H1 (cell line): ENCODE measurements at regions not wholly inside any gene's neighbourhood (a gene's known extent, or its start where the extent isn't known, plus 50 kb on each side); places are given as distances from the start of the nearest gene placed in this dataset.

Experiments used
- BCL11A ChIP-seq, 2 experiments: IDR thresholded peaks; one replicate each; pipeline ENCODE4 v1.6.1; 2011; ENCODE audit warnings: low read depth in 2 of 2, low read length in 2 of 2, mild to moderate bottlenecking in 2 of 2
- GABPA ChIP-seq: IDR thresholded peaks from 2 replicates; pipeline ENCODE4 v1.6.1; 2011; ENCODE audit warnings: mild to moderate bottlenecking, low read length, moderate library complexity, borderline replicate concordance; ENCODE audit not compliant: insufficient read depth
- JUN ChIP-seq: IDR thresholded peaks from 2 replicates; pipeline ENCODE4 v1.6.1; 2011; ENCODE audit warnings: low read depth, mild to moderate bottlenecking, improper control_type of control experiment, low read length
- KDM1A ChIP-seq: fragments of 200-600, 300-600 bp; sonication (generic); IDR thresholded peaks from 2 replicates; pipeline ENCODE4 v1.7.1; 2016; ENCODE audit warnings: mild to moderate bottlenecking, low read length, borderline replicate concordance
- SIRT6 ChIP-seq: IDR thresholded peaks from one replicate; pipeline ENCODE4 v1.7.1; 2012; ENCODE audit warnings: low read length, inconsistent platforms
- TCF12 ChIP-seq: IDR thresholded peaks from 2 replicates; pipeline ENCODE4 v1.6.1; 2011; ENCODE audit warnings: low read depth, mild to moderate bottlenecking, low read length
- TF ChIP-seq, protein P1 (sequence below): fragments of 300-600 bp; sonication (generic); IDR thresholded peaks from 2 replicates; pipeline ENCODE4 v1.7.1; 2012; ENCODE audit warnings: low read length, moderate library complexity, mild to moderate bottlenecking, inconsistent platforms; ENCODE audit not compliant: insufficient replicate concordance
- TF ChIP-seq, protein P2 (sequence below): IDR thresholded peaks from 2 replicates; pipeline ENCODE4 v1.6.1; 2011; ENCODE audit warnings: low read depth, mild to moderate bottlenecking, low read length; ENCODE audit not compliant: insufficient read depth

DNA sequence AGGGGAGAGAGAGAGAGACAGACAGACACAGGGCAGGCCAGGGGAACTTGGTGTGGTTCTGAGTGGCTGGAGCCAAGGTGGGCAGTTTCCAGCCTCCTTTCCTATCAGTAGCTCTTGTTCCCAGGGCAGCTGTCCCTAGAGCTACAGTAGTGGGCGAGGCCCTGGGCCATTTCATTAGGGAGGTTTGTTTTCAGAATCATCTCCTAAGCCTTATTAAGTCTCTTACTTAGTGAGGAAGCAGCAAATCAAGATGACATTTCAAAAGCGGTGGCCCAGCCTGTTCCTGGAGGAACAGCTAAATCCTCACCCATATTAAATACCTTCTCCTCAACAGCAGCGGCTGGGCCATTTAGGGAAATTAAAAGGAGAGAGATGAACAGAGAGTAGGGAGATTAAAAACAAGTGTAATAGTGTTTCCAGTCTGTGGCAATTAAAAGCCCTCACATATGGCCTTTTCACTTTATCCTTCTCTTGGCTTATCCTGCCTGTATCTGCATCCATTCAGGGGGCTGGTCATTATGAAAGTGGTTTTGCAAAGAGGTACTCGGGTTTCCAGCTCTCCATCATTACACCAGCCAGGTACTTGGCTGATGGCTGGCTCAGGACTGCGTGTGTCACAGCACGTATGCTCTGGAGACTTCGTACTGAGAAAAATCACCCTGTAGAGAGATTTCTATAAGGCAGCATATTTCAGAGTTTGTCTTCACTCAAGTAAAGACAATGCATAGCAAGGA, 91.9 kb upstream of the PRR23C start (continued):
- TF ChIP-seq, protein P1, sequence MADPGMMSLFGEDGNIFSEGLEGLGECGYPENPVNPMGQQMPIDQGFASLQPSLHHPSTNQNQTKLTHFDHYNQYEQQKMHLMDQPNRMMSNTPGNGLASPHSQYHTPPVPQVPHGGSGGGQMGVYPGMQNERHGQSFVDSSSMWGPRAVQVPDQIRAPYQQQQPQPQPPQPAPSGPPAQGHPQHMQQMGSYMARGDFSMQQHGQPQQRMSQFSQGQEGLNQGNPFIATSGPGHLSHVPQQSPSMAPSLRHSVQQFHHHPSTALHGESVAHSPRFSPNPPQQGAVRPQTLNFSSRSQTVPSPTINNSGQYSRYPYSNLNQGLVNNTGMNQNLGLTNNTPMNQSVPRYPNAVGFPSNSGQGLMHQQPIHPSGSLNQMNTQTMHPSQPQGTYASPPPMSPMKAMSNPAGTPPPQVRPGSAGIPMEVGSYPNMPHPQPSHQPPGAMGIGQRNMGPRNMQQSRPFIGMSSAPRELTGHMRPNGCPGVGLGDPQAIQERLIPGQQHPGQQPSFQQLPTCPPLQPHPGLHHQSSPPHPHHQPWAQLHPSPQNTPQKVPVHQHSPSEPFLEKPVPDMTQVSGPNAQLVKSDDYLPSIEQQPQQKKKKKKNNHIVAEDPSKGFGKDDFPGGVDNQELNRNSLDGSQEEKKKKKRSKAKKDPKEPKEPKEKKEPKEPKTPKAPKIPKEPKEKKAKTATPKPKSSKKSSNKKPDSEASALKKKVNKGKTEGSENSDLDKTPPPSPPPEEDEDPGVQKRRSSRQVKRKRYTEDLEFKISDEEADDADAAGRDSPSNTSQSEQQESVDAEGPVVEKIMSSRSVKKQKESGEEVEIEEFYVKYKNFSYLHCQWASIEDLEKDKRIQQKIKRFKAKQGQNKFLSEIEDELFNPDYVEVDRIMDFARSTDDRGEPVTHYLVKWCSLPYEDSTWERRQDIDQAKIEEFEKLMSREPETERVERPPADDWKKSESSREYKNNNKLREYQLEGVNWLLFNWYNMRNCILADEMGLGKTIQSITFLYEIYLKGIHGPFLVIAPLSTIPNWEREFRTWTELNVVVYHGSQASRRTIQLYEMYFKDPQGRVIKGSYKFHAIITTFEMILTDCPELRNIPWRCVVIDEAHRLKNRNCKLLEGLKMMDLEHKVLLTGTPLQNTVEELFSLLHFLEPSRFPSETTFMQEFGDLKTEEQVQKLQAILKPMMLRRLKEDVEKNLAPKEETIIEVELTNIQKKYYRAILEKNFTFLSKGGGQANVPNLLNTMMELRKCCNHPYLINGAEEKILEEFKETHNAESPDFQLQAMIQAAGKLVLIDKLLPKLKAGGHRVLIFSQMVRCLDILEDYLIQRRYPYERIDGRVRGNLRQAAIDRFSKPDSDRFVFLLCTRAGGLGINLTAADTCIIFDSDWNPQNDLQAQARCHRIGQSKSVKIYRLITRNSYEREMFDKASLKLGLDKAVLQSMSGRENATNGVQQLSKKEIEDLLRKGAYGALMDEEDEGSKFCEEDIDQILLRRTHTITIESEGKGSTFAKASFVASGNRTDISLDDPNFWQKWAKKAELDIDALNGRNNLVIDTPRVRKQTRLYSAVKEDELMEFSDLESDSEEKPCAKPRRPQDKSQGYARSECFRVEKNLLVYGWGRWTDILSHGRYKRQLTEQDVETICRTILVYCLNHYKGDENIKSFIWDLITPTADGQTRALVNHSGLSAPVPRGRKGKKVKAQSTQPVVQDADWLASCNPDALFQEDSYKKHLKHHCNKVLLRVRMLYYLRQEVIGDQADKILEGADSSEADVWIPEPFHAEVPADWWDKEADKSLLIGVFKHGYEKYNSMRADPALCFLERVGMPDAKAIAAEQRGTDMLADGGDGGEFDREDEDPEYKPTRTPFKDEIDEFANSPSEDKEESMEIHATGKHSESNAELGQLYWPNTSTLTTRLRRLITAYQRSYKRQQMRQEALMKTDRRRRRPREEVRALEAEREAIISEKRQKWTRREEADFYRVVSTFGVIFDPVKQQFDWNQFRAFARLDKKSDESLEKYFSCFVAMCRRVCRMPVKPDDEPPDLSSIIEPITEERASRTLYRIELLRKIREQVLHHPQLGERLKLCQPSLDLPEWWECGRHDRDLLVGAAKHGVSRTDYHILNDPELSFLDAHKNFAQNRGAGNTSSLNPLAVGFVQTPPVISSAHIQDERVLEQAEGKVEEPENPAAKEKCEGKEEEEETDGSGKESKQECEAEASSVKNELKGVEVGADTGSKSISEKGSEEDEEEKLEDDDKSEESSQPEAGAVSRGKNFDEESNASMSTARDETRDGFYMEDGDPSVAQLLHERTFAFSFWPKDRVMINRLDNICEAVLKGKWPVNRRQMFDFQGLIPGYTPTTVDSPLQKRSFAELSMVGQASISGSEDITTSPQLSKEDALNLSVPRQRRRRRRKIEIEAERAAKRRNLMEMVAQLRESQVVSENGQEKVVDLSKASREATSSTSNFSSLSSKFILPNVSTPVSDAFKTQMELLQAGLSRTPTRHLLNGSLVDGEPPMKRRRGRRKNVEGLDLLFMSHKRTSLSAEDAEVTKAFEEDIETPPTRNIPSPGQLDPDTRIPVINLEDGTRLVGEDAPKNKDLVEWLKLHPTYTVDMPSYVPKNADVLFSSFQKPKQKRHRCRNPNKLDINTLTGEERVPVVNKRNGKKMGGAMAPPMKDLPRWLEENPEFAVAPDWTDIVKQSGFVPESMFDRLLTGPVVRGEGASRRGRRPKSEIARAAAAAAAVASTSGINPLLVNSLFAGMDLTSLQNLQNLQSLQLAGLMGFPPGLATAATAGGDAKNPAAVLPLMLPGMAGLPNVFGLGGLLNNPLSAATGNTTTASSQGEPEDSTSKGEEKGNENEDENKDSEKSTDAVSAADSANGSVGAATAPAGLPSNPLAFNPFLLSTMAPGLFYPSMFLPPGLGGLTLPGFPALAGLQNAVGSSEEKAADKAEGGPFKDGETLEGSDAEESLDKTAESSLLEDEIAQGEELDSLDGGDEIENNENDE, result no peak
- TF ChIP-seq BCL11A (IDR thresholded peaks at IDR 0.05; ENCODE audit: low read depth in 2 of 2, low read length in 2 of 2), result no peak
- no peak for TF ChIP-seq TCF12
- no peak for TF ChIP-seq JUN
- no peak for TF ChIP-seq KDM1A
- TF ChIP-seq SIRT6, result no peak
- TF ChIP-seq, protein P2, sequence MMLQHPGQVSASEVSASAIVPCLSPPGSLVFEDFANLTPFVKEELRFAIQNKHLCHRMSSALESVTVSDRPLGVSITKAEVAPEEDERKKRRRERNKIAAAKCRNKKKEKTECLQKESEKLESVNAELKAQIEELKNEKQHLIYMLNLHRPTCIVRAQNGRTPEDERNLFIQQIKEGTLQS, result no peak
- TF ChIP-seq GABPA, result no peak
- TF ChIP-seq, all 59 proteins: peak for 0
